Neutrophil (primary cell): ENCODE measurements at regions not wholly inside any gene's neighbourhood (a gene's known extent, or its start where the extent isn't known, plus 50 kb on each side); places are given as distances from the start of the nearest gene placed in this dataset.
"Not testable (repeated sequence)": the region's sequence is repeated elsewhere in the genome, so short reads cannot be mapped to it uniquely, and the experiment has no call there.

Experiments used
- H3K27ac ChIP-seq: fragments of 200-600 bp; sonication (generic); 2 replicates; pipeline ENCODE4 v1.5.1; 2016; ENCODE audit warnings: mild to moderate bottlenecking, moderate library complexity
- H3K27me3 ChIP-seq: fragments of 200-600 bp; sonication (generic); 2 replicates; pipeline ENCODE4 v1.6.0; 2016; ENCODE audit warnings: mild to moderate bottlenecking
- H3K36me3 ChIP-seq: fragments of 200-600 bp; sonication (generic); 2 replicates; pipeline ENCODE4 v1.5.1; 2017
- H3K4me1 ChIP-seq, 2 experiments: fragments of 200-600 bp in 1 of 2; sonication (generic) in 1 of 2; 1 replicate in 1 of 2; 2 replicates in 1 of 2; pipeline versions ENCODE4 v1.5.1 to v1.6.1; 2013 to 2016; ENCODE audit warnings: low read depth in 1 of 2, low read length in 1 of 2, mild to moderate bottlenecking in 1 of 2, moderate library complexity in 1 of 2; ENCODE audit not compliant: control insufficient read depth in 1 of 2, insufficient read depth in 1 of 2
- H3K4me3 ChIP-seq, 2 experiments: fragments of 200-600 bp in 1 of 2; sonication (generic) in 1 of 2; 1 replicate in 1 of 2; 2 replicates in 1 of 2; pipeline ENCODE4 v1.5.1; 2013 to 2016; ENCODE audit warnings: low read depth in 1 of 2, low read length in 1 of 2, mild to moderate bottlenecking in 1 of 2, moderate library complexity in 1 of 2
- H3K9me3 ChIP-seq: fragments of 200-600 bp; sonication (generic); 2 replicates; pipeline ENCODE4 v1.5.1; 2016
- TF ChIP-seq, protein P1 (sequence below): fragments of 200-600 bp; sonication (generic); IDR thresholded peaks from 2 replicates; pipeline ENCODE4 v1.5.1; 2016; ENCODE audit warnings: antibody characterized with exemption

DNA sequence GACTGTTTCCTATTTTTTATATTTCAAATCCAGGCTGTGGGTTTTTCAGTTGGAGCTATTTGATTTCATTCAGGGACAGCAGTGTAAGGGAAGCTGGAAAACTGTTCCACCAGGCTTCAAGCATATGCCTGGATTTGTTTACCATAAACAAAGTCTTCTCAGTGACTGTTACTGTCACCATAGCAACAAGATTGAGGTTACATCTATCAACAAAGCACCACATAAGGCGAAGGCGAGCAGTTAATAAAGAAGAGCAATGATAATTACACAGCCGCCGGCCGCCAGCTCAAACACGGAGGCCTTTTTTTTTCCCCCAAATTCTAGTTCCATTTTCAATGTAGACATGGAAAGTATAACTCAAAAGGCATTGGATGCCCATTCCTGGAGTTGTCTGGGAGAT, 553.7 kb upstream of the SYT4 start:
- H3K36me3 ChIP-seq = no peaks in the 10 kb centered on the region
- H3K4me1 ChIP-seq = no peaks in the 10 kb centered on the region
- H3K9me3 ChIP-seq = no peaks in the 10 kb centered on the region
- no peak overlapping the region for H3K27ac ChIP-seq
- TF ChIP-seq, protein P1, sequence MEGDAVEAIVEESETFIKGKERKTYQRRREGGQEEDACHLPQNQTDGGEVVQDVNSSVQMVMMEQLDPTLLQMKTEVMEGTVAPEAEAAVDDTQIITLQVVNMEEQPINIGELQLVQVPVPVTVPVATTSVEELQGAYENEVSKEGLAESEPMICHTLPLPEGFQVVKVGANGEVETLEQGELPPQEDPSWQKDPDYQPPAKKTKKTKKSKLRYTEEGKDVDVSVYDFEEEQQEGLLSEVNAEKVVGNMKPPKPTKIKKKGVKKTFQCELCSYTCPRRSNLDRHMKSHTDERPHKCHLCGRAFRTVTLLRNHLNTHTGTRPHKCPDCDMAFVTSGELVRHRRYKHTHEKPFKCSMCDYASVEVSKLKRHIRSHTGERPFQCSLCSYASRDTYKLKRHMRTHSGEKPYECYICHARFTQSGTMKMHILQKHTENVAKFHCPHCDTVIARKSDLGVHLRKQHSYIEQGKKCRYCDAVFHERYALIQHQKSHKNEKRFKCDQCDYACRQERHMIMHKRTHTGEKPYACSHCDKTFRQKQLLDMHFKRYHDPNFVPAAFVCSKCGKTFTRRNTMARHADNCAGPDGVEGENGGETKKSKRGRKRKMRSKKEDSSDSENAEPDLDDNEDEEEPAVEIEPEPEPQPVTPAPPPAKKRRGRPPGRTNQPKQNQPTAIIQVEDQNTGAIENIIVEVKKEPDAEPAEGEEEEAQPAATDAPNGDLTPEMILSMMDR = no peak
- H3K4me3 ChIP-seq = no peak overlapping the region
- no peaks in the 10 kb centered on the region for H3K27me3 ChIP-seq

DNA sequence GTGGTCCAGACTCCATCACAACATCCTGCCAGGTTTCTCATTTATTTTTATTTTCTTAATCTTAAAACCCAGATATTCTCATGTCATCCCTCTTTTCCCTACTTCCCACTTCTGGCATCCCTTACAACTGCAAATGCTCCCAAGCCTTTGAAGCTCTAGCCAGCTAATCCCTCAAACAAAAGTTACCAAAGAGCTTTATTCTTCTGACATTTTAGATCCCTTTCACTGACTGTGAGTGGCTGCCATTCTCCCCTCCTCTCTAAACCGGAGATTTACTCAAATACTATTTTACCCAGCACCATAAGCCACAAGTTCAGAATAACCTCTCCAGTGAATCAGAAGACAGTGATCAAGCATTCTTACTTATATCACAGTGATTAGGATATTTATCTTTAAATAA, 569.0 kb upstream of the SYT4 start:
- Histone ChIP-seq H3K27ac (no peak overlapping the region), H3K36me3 (no peaks in the 10 kb centered on the region), H3K4me1 (no peaks in the 10 kb centered on the region), H3K4me3 (no peak overlapping the region), H3K9me3 (no peaks in the 10 kb centered on the region), H3K27me3 (no peaks in the 10 kb centered on the region)
- TF ChIP-seq, protein P1 = no peak

DNA sequence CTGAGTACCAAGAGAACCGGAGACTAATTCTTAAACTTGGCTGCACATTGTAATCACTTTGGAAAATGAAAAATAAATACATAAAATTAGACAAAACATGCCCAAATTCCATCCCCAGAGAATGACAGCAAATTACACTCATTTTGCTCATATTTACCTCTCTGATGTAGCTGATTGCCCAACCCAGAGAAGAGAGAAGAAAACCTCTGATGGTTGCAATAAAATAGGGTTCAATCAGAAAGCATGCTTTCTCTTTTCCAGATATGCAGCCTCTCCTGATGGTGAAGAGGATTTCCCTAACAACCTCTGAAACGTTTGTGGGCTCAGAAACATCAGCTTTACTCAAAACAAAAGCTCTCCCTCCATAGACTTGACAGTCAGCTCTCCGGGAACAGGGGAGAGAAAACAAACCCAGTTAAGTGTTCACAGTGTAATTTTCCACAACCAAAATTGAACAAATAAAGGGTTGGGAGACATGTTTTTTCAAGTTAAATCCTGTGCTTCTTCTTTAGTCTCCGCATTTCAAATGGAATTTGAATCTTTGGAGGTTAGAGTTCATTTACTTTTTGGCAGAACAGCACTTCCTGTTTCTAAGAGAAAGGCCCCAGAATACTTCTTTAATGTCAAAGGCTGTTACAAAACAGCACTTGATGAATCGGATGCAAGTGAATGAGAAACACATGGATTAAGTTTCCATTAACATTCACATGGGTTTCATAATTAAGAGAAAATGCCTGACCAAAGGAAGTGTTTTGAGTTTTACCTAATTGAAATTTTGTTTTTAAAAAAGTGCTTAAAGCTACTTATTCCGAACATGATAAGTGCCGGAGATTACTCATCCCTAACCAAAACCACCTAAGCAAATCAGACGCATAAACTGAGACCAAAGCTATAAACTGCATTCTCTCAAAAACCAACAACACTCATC, 570.1 kb upstream of the SYT4 start:
- no peaks in the 10 kb centered on the region for H3K27me3 ChIP-seq
- no peak overlapping the region for H3K4me3 ChIP-seq
- H3K4me1 ChIP-seq = no peaks in the 10 kb centered on the region
- TF ChIP-seq, protein P1 = no peak
- no peak overlapping the region for H3K27ac ChIP-seq
- no peaks in the 10 kb centered on the region for H3K36me3 ChIP-seq
- no peaks in the 10 kb centered on the region for H3K9me3 ChIP-seq

DNA sequence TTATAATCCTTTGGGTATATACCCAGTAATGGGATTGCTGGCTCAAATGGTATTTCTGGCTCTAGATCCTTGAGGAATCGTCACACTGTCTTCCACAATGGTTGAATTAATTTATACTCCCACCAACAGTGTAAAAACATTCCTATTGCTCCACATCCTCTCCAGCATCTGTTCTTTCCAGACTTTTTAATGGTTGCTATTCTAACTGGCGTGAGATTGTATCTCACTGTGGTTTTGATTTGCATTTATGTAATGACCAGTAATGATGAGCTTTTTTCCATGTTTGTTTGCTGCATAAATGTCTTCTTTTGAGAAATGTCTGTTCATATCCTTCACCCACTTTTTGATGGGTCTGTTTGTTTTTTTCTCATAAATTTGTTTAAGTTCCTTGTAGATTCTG, 572.5 kb upstream of the SYT4 start:
- not testable (repeated sequence) for H3K4me3 ChIP-seq, H3K9me3 ChIP-seq, H3K36me3 ChIP-seq, H3K27ac ChIP-seq, H3K27me3 ChIP-seq, H3K4me1 ChIP-seq

DNA sequence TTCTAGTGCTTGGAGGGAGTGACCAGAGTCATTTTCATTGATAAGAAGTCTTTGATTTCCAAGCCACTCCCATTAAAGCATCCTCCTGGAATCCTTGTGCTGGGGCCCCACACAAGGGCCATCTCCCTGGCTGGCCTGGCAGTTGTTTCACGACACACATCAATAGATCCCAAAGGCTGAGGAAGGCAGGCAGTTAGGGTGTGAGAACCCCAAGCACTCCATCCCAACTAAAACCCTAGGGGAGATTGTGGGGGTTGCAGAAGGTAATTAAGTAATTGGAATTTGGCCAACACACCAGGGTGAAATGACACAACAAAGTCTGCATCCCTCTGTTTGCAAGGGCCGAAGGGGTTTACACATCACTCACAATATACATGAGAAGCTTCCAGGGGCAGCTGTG, 578.1 kb upstream of the SYT4 start:
- Histone ChIP-seq H3K4me1 (no peaks in the 10 kb centered on the region), H3K4me3 (no peak overlapping the region), H3K36me3 (no peaks in the 10 kb centered on the region), H3K9me3 (no peaks in the 10 kb centered on the region), H3K27ac (no peak overlapping the region), H3K27me3 (no peaks in the 10 kb centered on the region)
- TF ChIP-seq, protein P1 = no peak

DNA sequence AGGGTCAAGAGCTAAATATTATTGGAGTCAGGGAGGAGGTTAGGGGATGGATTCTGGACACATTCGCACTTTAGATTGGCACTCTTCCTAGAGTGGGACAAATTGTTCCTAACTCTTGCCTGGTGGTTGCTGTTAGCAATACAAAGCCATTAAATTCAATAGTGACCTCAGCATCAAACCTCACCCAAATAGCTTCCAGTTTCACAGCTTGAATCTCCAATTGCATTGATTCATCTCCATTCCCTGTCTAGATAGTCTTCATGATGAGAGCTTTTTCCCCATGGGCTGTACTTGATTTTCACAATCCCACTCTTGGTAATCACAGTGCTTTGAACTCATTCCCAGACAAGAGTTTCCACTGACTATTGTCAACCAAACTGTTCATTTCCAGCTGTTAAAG, 585.9 kb upstream of the SYT4 start:
- no peaks in the 10 kb centered on the region for H3K4me1 ChIP-seq
- H3K27ac ChIP-seq = no peak overlapping the region
- H3K4me3 ChIP-seq = no peak overlapping the region
- TF ChIP-seq, protein P1 = no peak
- H3K36me3 ChIP-seq = no peaks in the 10 kb centered on the region
- no peaks in the 10 kb centered on the region for H3K9me3 ChIP-seq
- H3K27me3 ChIP-seq = no peaks in the 10 kb centered on the region
